SK-N-SH (cell line): ENCODE measurements at regions not wholly inside any gene's neighbourhood (a gene's known extent, or its start where the extent isn't known, plus 50 kb on each side); places are given as distances from the start of the nearest gene placed in this dataset.

Source experiments
- CTCF ChIA-PET: fragments of 300-600, 350-600 bp; formaldehyde crosslinking; extraction: SDS; loops from one replicate; lab custom pipeline; 2021; lab: Yijun Ruan, JAX
- POLR2A ChIA-PET: fragments of 350-600 bp; sonication (Branson Sonifier 250); formaldehyde crosslinking; extraction: SDS; loops from one replicate; lab custom pipeline; 2020; ENCODE audit warnings: antibody characterized with exemption, inconsistent platforms; lab: Yijun Ruan, JAX
- DNase-seq: peaks from one replicate; pipeline ENCODE4 v3.0.0; 2012
- H2AFZ ChIP-seq: fragments of 200-600 bp; sonication (generic); 2 replicates; pipeline ENCODE4 v1.8.1; 2016; ENCODE audit warnings: antibody characterized with exemption, mild to moderate bottlenecking, low read depth
- H3F3A ChIP-seq: fragments of 200-600 bp; sonication (generic); replicated peaks from 2 replicates; pipeline ENCODE3; 2016; ENCODE audit warnings: antibody characterized with exemption, mild to moderate bottlenecking; ENCODE audit not compliant: insufficient read depth
- H3K27ac ChIP-seq, 2 experiments: fragments of 200-500 bp in 1 of 2; fragments of 200-600 bp in 1 of 2; sonication (Bioruptor generic) in 1 of 2; sonication (generic), shearing (Covaris generic) in 1 of 2; 2 replicates each; pipeline versions ENCODE4 v1.5.1 to v1.6.1; 2014 to 2016; ENCODE audit warnings: low read depth in 2 of 2, inconsistent platforms in 1 of 2, low read length in 1 of 2, mild to moderate bottlenecking in 1 of 2, mixed read lengths in 1 of 2
- H3K27me3 ChIP-seq: fragments of 200-600 bp; sonication (generic), shearing (Covaris generic); 2 replicates; pipeline ENCODE4 v1.6.1; 2016; ENCODE audit warnings: mixed run types; ENCODE audit not compliant: insufficient read depth
- H3K36me3 ChIP-seq, 2 experiments: fragments of 200-500 bp in 1 of 2; fragments of 200-600 bp in 1 of 2; sonication (Bioruptor generic) in 1 of 2; sonication (generic) in 1 of 2; replicated peaks in 1 of 2; 2 replicates each; pipeline versions ENCODE3 to v1.5.1; 2014 to 2016; ENCODE audit warnings: low read length in 1 of 2, mild to moderate bottlenecking in 1 of 2; ENCODE audit not compliant: insufficient read depth in 2 of 2, control insufficient read depth in 1 of 2
- H3K4me1 ChIP-seq, 2 experiments: fragments of 200-500 bp in 1 of 2; fragments of 200-600 bp in 1 of 2; sonication (Bioruptor generic) in 1 of 2; sonication (generic), shearing (Covaris generic) in 1 of 2; 2 replicates each; pipeline versions ENCODE4 v1.5.1 to v1.6.1; 2014 to 2016; ENCODE audit warnings: low read depth in 1 of 2, low read length in 1 of 2, mixed run types in 1 of 2; ENCODE audit not compliant: insufficient read depth in 2 of 2, control insufficient read depth in 1 of 2
- H3K4me2 ChIP-seq: fragments of 200-600 bp; sonication (generic), shearing (Covaris generic); 2 replicates; pipeline ENCODE4 v1.6.1; 2017; ENCODE audit warnings: mixed run types
- H3K4me3 ChIP-seq, 2 experiments: fragments of 200-500 bp in 1 of 2; fragments of 200-600 bp in 1 of 2; sonication (Bioruptor generic) in 1 of 2; sonication (generic), shearing (Covaris generic) in 1 of 2; 2 replicates each; pipeline versions ENCODE4 v1.5.1 to v1.8.1; 2014 to 2016; ENCODE audit warnings: low read depth in 2 of 2, inconsistent platforms in 1 of 2, low read length in 1 of 2, mild to moderate bottlenecking in 1 of 2, mixed read lengths in 1 of 2, moderate library complexity in 1 of 2
- H3K79me2 ChIP-seq: fragments of 200-600 bp; sonication (generic); 2 replicates; pipeline ENCODE4 v1.8.1; 2017; ENCODE audit warnings: mild to moderate bottlenecking; ENCODE audit not compliant: insufficient read depth
- H3K9ac ChIP-seq: fragments of 200-600 bp; sonication (generic); 2 replicates; pipeline ENCODE4 v1.6.1; 2017; ENCODE audit warnings: mixed run types
- H3K9me2 ChIP-seq: fragments of 200-600 bp; sonication (generic); 2 replicates; pipeline ENCODE4 v1.6.1; 2017; ENCODE audit warnings: mixed run types
- H3K9me3 ChIP-seq: fragments of 200-600 bp; sonication (generic); 2 replicates; pipeline ENCODE4 v1.6.1; 2017; ENCODE audit warnings: mixed run types, mild to moderate bottlenecking, moderate library complexity
- H4K20me1 ChIP-seq: fragments of 200-600 bp; sonication (generic); 2 replicates; pipeline ENCODE4 v1.6.1; 2017; ENCODE audit warnings: mild to moderate bottlenecking, mixed run types; ENCODE audit not compliant: insufficient read depth
- ELF1 ChIP-seq: IDR thresholded peaks from 2 replicates; pipeline ENCODE4 v1.4.0; 2012
- GABPA ChIP-seq: IDR thresholded peaks from 2 replicates; pipeline ENCODE4 v1.4.0; 2012; ENCODE audit warnings: low read depth, mild to moderate bottlenecking
- IRF3 ChIP-seq: fragments of 150-350 bp; IDR thresholded peaks from 2 replicates; pipeline ENCODE4 v1.6.1; 2016; ENCODE audit warnings: mild to moderate bottlenecking, low read depth, low read length
- MEF2A ChIP-seq: IDR thresholded peaks from 2 replicates; pipeline ENCODE4 v1.4.0; 2012; ENCODE audit warnings: low read depth, borderline replicate concordance
- MXI1 ChIP-seq: IDR thresholded peaks from 2 replicates; pipeline ENCODE4 v1.6.1; 2012; ENCODE audit warnings: mild to moderate bottlenecking, low read depth, low read length, improper control_type of control experiment
- NFIC ChIP-seq: IDR thresholded peaks from 2 replicates; pipeline ENCODE4 v1.4.0; 2012; ENCODE audit warnings: borderline replicate concordance
- POLR2AphosphoS5 ChIP-seq: IDR thresholded peaks from 2 replicates; pipeline ENCODE4 v1.6.1; 2012; ENCODE audit warnings: low read depth, low read length
- RCOR1 ChIP-seq: fragments of 150-350 bp; IDR thresholded peaks from 2 replicates; pipeline ENCODE4 v1.6.1; 2017; ENCODE audit warnings: antibody characterized with exemption, low read length
- RFX5 ChIP-seq: IDR thresholded peaks from 2 replicates; pipeline ENCODE4 v1.6.1; 2012; ENCODE audit warnings: mild to moderate bottlenecking, improper control_type of control experiment, low read length
- YY1 ChIP-seq: IDR thresholded peaks from 2 replicates; pipeline ENCODE4 v1.4.0; 2012; ENCODE audit warnings: low read depth, mild to moderate bottlenecking
- WGBS: methylation state at CpG from one replicate; pipeline ENCODE4 v1.1.6; 2017; ENCODE audit warnings: low lambda C conversion rate; 5-methylcytosine and 5-hydroxymethylcytosine counted together
- TF ChIP-seq, protein P1 (sequence below): fragments of 150-350 bp; IDR thresholded peaks from 2 replicates; pipeline ENCODE4 v1.6.1; 2017; ENCODE audit warnings: antibody characterized with exemption, low read length, low read depth, borderline replicate concordance

GRCh38 chr1:113185463-113186104, 112.6 kb downstream of the LRIG2 start:
- Histone ChIP-seq H3K4me2 (no peak overlapping the region), H3K9me3 (no peaks in the 10 kb centered on the region), H3K79me2 (no peaks in the 10 kb centered on the region), H3F3A (no peaks in the 10 kb centered on the region), H2AFZ (no peak overlapping the region), H3K9me2 (no peaks in the 10 kb centered on the region), H3K36me3 (no peaks in the 10 kb centered on the region), H3K27me3 (peaks cover 2% of the 10 kb centered on the region; the same call in 1 of the 2 replicates), H3K4me1 (no peaks in the 10 kb centered on the region), H3K4me3 (no peak overlapping the region), H3K27ac (no peak overlapping the region), H3K9ac (no peak overlapping the region), H4K20me1 (no peaks in the 10 kb centered on the region)
- 28% methylated on average over 2 of the region's 2 CpGs for WGBS
- no peak for TF ChIP-seq POLR2AphosphoS5
- TF ChIP-seq NFIC, result no peak
- no peak for TF ChIP-seq MXI1
- TF ChIP-seq RCOR1, result no peak
- no peak for TF ChIP-seq YY1
- TF ChIP-seq ELF1, result no peak
- TF ChIP-seq IRF3, result no peak
- TF ChIP-seq MEF2A, result no peak
- TF ChIP-seq, protein P1, sequence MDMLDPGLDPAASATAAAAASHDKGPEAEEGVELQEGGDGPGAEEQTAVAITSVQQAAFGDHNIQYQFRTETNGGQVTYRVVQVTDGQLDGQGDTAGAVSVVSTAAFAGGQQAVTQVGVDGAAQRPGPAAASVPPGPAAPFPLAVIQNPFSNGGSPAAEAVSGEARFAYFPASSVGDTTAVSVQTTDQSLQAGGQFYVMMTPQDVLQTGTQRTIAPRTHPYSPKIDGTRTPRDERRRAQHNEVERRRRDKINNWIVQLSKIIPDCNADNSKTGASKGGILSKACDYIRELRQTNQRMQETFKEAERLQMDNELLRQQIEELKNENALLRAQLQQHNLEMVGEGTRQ, result no peak
- POLR2A ChIA-PET, result no interaction called here
- DNase-seq, result no peak
- CTCF ChIA-PET, result no interaction called here

DNA sequence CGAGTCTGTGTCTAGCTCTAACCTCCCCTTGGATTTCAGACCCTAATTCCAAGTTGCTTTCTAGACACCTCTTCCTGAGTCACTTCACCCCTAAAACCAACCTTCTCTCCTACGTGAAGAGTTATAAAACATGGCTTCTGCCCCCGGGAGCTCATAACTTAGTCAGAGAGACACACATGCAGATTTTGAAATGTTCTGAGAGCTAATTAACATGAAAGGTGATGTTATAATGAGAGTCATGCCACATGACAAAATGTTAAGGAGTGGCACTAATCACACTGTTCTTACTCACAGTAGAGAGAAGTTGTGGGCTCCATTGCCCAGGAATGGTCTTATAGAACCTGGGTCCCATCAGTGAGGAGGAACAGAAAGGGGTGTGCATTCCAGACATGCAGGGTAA, 117.1 kb downstream of the LRIG2 start:
- no peak for TF ChIP-seq POLR2AphosphoS5
- TF ChIP-seq RCOR1, result no peak
- TF ChIP-seq GABPA, result no peak
- TF ChIP-seq RFX5, result no peak
- H3K4me2 ChIP-seq, result no peak overlapping the region
- H3K4me3 ChIP-seq, result no peak overlapping the region

More for the DNA sequence above, 117.1 kb downstream of the LRIG2 start:
- H3K36me3 ChIP-seq, result no peaks in the 10 kb centered on the region
- H3K9me2 ChIP-seq, result no peaks in the 10 kb centered on the region
- 72% methylated on average over 3 of the region's 3 CpGs for WGBS
- no peaks in the 10 kb centered on the region for H4K20me1 ChIP-seq
- no peaks in the 10 kb centered on the region for H3K79me2 ChIP-seq
- no peaks in the 10 kb centered on the region for H3K4me1 ChIP-seq
- POLR2A ChIA-PET, result no interaction called here
- no peak overlapping the region for H3K27ac ChIP-seq
- no peaks in the 10 kb centered on the region for H3K9me3 ChIP-seq
- CTCF ChIA-PET, result no interaction called here
- no peaks in the 10 kb centered on the region for H3K27me3 ChIP-seq
- no peaks in the 10 kb centered on the region for H3F3A ChIP-seq
- H3K9ac ChIP-seq, result no peak overlapping the region
- DNase-seq, result no peak
- no peak overlapping the region for H2AFZ ChIP-seq
